SK-N-SH treated with all-trans-retinoic acid at 6 μM for 48 hours (cell line): ENCODE measurements at regions not wholly inside any gene's neighbourhood (a gene's known extent, or its start where the extent isn't known, plus 50 kb on each side); places are given as distances from the start of the nearest gene placed in this dataset.

Experiments
- ATAC-seq: fragments of 200-7000 bp; cut with Tn5 transposase; 3 replicates; pipeline ENCODE4 v1.9.1; 2020; ENCODE audit warnings: mild to moderate bottlenecking, moderate library complexity
- ARNTL ChIP-seq: fragments of 450-650 bp; formaldehyde crosslinking; IDR thresholded peaks from 2 replicates; pipeline ENCODE4 v1.5.0; 2020; ENCODE audit warnings: low read depth, mild to moderate bottlenecking, moderate library complexity, borderline replicate concordance
- BACH2 ChIP-seq: fragments of 250-450 bp; sonication (Bioruptor Pico); IDR thresholded peaks from 2 replicates; pipeline ENCODE4 v1.9.0; 2021; ENCODE audit warnings: mild to moderate bottlenecking, borderline replicate concordance
- CSDC2 ChIP-seq: fragments of 250-450 bp; sonication (Bioruptor Pico); IDR thresholded peaks from 2 replicates; pipeline ENCODE4 v1.5.0; 2020; ENCODE audit warnings: mild to moderate bottlenecking, moderate library complexity
- CSRNP3 ChIP-seq: fragments of 250-450 bp; sonication (Bioruptor Pico); IDR thresholded peaks from 2 replicates; pipeline ENCODE4 v1.5.1; 2021; ENCODE audit warnings: mild to moderate bottlenecking, moderate library complexity
- ESRRG ChIP-seq: fragments of 250-450 bp; sonication (Bioruptor Pico); IDR thresholded peaks from 2 replicates; pipeline ENCODE4 v1.6.1; 2021; ENCODE audit warnings: mild to moderate bottlenecking
- GLIS3 ChIP-seq: fragments of 250-450 bp; sonication (Bioruptor Pico); IDR thresholded peaks from 2 replicates; pipeline ENCODE4 v1.5.0; 2020; ENCODE audit warnings: mild to moderate bottlenecking, moderate library complexity
- OSR1 ChIP-seq: fragments of 250-450 bp; sonication (Bioruptor Pico); IDR thresholded peaks from 2 replicates; pipeline ENCODE4 v1.8.0; 2022; ENCODE audit warnings: moderate library complexity, mild to moderate bottlenecking, inconsistent platforms
- PPARA ChIP-seq: fragments of 250-450 bp; sonication (Bioruptor Pico); IDR thresholded peaks from 2 replicates; pipeline ENCODE4 v1.5.0; 2020; ENCODE audit warnings: mild to moderate bottlenecking, borderline replicate concordance
- RARB ChIP-seq: fragments of 250-450 bp; sonication (Bioruptor Pico); IDR thresholded peaks from 2 replicates; pipeline ENCODE4 v1.8.0; 2021; ENCODE audit warnings: mild to moderate bottlenecking, moderate library complexity
- SNAI2 ChIP-seq: fragments of 250-450 bp; sonication (Bioruptor Pico); IDR thresholded peaks from 2 replicates; pipeline ENCODE4 v1.5.0; 2020; ENCODE audit warnings: mild to moderate bottlenecking, moderate library complexity
- TCF4 ChIP-seq: fragments of 250-450 bp; sonication (Bioruptor Pico); IDR thresholded peaks from 2 replicates; pipeline ENCODE4 v1.8.0; 2021; ENCODE audit warnings: mild to moderate bottlenecking, moderate library complexity, borderline replicate concordance
- TOX ChIP-seq: fragments of 250-450 bp; sonication (Bioruptor Pico); IDR thresholded peaks from 2 replicates; pipeline ENCODE4 v1.8.0; 2021; ENCODE audit warnings: mild to moderate bottlenecking, moderate library complexity, borderline replicate concordance
- TSHZ2 ChIP-seq: fragments of 250-450 bp; sonication (Bioruptor Pico); IDR thresholded peaks from 2 replicates; pipeline ENCODE4 v1.5.0; 2020; ENCODE audit warnings: mild to moderate bottlenecking, moderate library complexity
- ZC3H10 ChIP-seq: fragments of 250-450 bp; sonication (Bioruptor Pico); IDR thresholded peaks from 2 replicates; pipeline ENCODE4 v1.5.1; 2021; ENCODE audit warnings: mild to moderate bottlenecking, moderate library complexity
- ZFP3 ChIP-seq: fragments of 250-450 bp; sonication (Bioruptor Pico); IDR thresholded peaks from 2 replicates; pipeline ENCODE4 v1.5.0; 2020; ENCODE audit warnings: mild to moderate bottlenecking, moderate library complexity
- ZFP30 ChIP-seq: fragments of 450-650 bp; formaldehyde crosslinking; IDR thresholded peaks from 2 replicates; pipeline ENCODE4 v1.5.0; 2022; ENCODE audit warnings: mild to moderate bottlenecking, moderate library complexity
- ZNF565 ChIP-seq: fragments of 450-650 bp; formaldehyde crosslinking; conservative IDR thresholded peaks from 2 replicates; pipeline ENCODE4 v1.5.0; 2020; ENCODE audit warnings: low read depth, mild to moderate bottlenecking, moderate library complexity
- ZNF70 ChIP-seq: fragments of 450-650 bp; formaldehyde crosslinking; IDR thresholded peaks from 2 replicates; pipeline ENCODE4 v1.5.0; 2020; ENCODE audit warnings: mild to moderate bottlenecking, moderate library complexity
- ZNF8 ChIP-seq: fragments of 450-650 bp; formaldehyde crosslinking; IDR thresholded peaks from 2 replicates; pipeline ENCODE4 v1.5.0; 2020; ENCODE audit warnings: mild to moderate bottlenecking, moderate library complexity
- TF ChIP-seq, protein P1 (sequence below): fragments of 250-450 bp; sonication (Bioruptor Pico); IDR thresholded peaks from 2 replicates; pipeline ENCODE4 v1.8.0; 2020; ENCODE audit warnings: mild to moderate bottlenecking, moderate library complexity, borderline replicate concordance
- TF ChIP-seq, protein P2 (sequence below): fragments of 250-450 bp; sonication (Bioruptor Pico); IDR thresholded peaks from 2 replicates; pipeline ENCODE4 v1.5.1; 2020; ENCODE audit warnings: low read depth, mild to moderate bottlenecking, moderate library complexity
- TF ChIP-seq, protein P3 (sequence below): fragments of 250-450 bp; sonication (Bioruptor Pico); IDR thresholded peaks from 2 replicates; pipeline ENCODE4 v1.8.0; 2021; ENCODE audit warnings: low read depth, mild to moderate bottlenecking, moderate library complexity, borderline replicate concordance

DNA sequence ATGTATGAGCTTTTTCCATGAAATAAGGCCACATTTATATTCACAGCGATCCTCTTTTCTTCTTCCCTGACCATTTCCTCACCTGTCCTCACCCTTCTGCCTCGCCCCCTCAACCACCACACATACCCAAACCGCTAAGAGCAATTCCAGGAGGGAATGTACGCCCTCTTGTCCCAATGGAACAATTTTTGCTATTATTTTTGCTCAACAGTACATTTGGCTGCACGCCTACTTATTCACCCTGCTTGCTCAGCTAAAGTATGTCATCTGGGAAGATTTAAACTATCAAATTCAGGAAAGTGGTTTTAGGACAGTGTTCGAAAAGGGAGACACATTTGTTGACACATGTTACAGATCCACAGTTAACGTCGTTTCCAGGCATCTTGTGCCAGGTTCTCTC lies 252.7 kb downstream of the NEBL start:
- ATAC-seq = no peak
- TF ChIP-seq TOX (CRISPR knock-in tag) (no peak), ZNF8 (CRISPR knock-in tag) (no peak), ZFP3 (no peak), ARNTL (CRISPR knock-in tag) (no peak), ZC3H10 (CRISPR knock-in tag) (no peak), PPARA (CRISPR knock-in tag) (no peak), BACH2 (CRISPR knock-in tag) (no peak), TSHZ2 (no peak), TCF4 (no peak), OSR1 (no peak), SNAI2 (CRISPR knock-in tag) (no peak), GLIS3 (CRISPR knock-in tag) (no peak), ZNF565 (CRISPR knock-in tag) (no peak), CSDC2 (no peak), RARB (CRISPR knock-in tag) (no peak), ESRRG (CRISPR knock-in tag) (no peak), ZFP30 (CRISPR knock-in tag) (no peak), CSRNP3 (CRISPR knock-in tag) (no peak)
- TF ChIP-seq, protein P1, sequence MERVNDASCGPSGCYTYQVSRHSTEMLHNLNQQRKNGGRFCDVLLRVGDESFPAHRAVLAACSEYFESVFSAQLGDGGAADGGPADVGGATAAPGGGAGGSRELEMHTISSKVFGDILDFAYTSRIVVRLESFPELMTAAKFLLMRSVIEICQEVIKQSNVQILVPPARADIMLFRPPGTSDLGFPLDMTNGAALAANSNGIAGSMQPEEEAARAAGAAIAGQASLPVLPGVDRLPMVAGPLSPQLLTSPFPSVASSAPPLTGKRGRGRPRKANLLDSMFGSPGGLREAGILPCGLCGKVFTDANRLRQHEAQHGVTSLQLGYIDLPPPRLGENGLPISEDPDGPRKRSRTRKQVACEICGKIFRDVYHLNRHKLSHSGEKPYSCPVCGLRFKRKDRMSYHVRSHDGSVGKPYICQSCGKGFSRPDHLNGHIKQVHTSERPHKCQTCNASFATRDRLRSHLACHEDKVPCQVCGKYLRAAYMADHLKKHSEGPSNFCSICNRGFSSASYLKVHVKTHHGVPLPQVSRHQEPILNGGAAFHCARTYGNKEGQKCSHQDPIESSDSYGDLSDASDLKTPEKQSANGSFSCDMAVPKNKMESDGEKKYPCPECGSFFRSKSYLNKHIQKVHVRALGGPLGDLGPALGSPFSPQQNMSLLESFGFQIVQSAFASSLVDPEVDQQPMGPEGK = no peak
- TF ChIP-seq, protein P2, sequence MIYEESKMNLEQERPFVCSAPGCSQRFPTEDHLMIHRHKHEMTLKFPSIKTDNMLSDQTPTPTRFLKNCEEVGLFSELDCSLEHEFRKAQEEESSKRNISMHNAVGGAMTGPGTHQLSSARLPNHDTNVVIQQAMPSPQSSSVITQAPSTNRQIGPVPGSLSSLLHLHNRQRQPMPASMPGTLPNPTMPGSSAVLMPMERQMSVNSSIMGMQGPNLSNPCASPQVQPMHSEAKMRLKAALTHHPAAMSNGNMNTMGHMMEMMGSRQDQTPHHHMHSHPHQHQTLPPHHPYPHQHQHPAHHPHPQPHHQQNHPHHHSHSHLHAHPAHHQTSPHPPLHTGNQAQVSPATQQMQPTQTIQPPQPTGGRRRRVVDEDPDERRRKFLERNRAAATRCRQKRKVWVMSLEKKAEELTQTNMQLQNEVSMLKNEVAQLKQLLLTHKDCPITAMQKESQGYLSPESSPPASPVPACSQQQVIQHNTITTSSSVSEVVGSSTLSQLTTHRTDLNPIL = no peak
- TF ChIP-seq, all 23 proteins: peak for 0

GRCh38 chr10:20641605-20642004 lies 255.5 kb downstream of the NEBL start:
- TF ChIP-seq ZFP3 (no peak), ZNF565 (CRISPR knock-in tag) (no peak), ESRRG (CRISPR knock-in tag) (no peak), RARB (CRISPR knock-in tag) (no peak), OSR1 (no peak), BACH2 (CRISPR knock-in tag) (no peak), ZNF70 (CRISPR knock-in tag) (no peak), ZC3H10 (CRISPR knock-in tag) (no peak), ZNF8 (CRISPR knock-in tag) (no peak), TOX (CRISPR knock-in tag) (no peak)
- TF ChIP-seq, protein P1 = no peak
- TF ChIP-seq, protein P3, sequence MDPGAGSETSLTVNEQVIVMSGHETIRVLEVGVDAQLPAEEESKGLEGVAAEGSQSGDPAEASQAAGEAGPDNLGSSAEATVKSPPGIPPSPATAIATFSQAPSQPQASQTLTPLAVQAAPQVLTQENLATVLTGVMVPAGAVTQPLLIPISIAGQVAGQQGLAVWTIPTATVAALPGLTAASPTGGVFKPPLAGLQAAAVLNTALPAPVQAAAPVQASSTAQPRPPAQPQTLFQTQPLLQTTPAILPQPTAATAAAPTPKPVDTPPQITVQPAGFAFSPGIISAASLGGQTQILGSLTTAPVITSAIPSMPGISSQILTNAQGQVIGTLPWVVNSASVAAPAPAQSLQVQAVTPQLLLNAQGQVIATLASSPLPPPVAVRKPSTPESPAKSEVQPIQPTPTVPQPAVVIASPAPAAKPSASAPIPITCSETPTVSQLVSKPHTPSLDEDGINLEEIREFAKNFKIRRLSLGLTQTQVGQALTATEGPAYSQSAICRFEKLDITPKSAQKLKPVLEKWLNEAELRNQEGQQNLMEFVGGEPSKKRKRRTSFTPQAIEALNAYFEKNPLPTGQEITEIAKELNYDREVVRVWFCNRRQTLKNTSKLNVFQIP (CRISPR knock-in tag) = no peak
- TF ChIP-seq, protein P2 = no peak
- ATAC-seq = no peak
